ENCODE measurements at regions not wholly inside any gene's neighbourhood (a gene's known extent, or its start where the extent isn't known, plus 50 kb on each side); places are given as distances from the start of the nearest gene placed in this dataset.

DNA sequence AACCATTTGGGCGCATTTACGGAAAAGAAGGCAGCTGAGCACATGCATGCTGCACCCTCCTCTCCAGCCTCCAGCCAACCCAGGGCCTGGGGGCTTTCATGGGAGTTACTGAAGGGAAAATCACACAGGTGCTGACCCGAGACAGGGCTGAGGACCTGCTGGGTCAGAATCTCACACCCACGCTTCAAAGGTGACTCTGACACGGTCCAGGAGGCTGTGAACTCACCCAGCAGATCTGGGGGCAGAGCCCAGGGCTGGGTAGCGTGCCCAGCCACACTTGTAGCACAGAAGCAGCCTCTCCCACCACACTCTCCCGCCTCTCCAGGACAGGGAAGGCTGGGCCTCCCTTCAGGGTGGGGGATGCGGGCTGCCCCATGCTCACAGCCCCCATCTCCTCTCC, 347.6 kb downstream of the CTTN start:
- H3F3A ChIP-seq (ENCODE audit: insufficient read depth, low read length, poor library complexity, severe bottlenecking), result no peaks in the 10 kb centered on the region
- TF ChIP-seq EZH2 (IDR thresholded peaks at IDR 0.05; ENCODE audit: borderline replicate concordance, insufficient read depth, low read length, poor library complexity, severe bottlenecking), result no peak
- TF ChIP-seq, protein P1, sequence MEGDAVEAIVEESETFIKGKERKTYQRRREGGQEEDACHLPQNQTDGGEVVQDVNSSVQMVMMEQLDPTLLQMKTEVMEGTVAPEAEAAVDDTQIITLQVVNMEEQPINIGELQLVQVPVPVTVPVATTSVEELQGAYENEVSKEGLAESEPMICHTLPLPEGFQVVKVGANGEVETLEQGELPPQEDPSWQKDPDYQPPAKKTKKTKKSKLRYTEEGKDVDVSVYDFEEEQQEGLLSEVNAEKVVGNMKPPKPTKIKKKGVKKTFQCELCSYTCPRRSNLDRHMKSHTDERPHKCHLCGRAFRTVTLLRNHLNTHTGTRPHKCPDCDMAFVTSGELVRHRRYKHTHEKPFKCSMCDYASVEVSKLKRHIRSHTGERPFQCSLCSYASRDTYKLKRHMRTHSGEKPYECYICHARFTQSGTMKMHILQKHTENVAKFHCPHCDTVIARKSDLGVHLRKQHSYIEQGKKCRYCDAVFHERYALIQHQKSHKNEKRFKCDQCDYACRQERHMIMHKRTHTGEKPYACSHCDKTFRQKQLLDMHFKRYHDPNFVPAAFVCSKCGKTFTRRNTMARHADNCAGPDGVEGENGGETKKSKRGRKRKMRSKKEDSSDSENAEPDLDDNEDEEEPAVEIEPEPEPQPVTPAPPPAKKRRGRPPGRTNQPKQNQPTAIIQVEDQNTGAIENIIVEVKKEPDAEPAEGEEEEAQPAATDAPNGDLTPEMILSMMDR (IDR thresholded peaks at IDR 0.05; ENCODE audit: poor library complexity, severe bottlenecking), result no peak
- no peak for TF ChIP-seq TAF1 (IDR thresholded peaks at IDR 0.05; ENCODE audit: low read depth)
- H3K9me3 ChIP-seq (ENCODE audit: low read length), result peaks cover 11% of the 10 kb centered on the region
- no peak overlapping the region for H2AFZ ChIP-seq (ENCODE audit: low read depth, low read length)
- H3K27me3 ChIP-seq (ENCODE audit: insufficient read depth, low read depth, low read length), result no peaks in the 10 kb centered on the region
- no peaks in the 10 kb centered on the region for H3K79me2 ChIP-seq (replicated peaks; ENCODE audit: insufficient read depth, low read length)
- no peaks in the 10 kb centered on the region for H3K9me2 ChIP-seq (ENCODE audit: insufficient read depth, low read length)
- H3K4me2 ChIP-seq (ENCODE audit: low read length), result no peak overlapping the region
- H4K20me1 ChIP-seq (ENCODE audit: insufficient read depth), result no peaks in the 10 kb centered on the region
- H3K9ac ChIP-seq (ENCODE audit: low read length), result no peak overlapping the region
- no peak overlapping the region for H3K27ac ChIP-seq (ENCODE audit: low read length)
- no peak overlapping the region for H3K4me3 ChIP-seq (ENCODE audit: low read length)
- H3K36me3 ChIP-seq (ENCODE audit: insufficient read depth, low read length), result no peaks in the 10 kb centered on the region

DNA sequence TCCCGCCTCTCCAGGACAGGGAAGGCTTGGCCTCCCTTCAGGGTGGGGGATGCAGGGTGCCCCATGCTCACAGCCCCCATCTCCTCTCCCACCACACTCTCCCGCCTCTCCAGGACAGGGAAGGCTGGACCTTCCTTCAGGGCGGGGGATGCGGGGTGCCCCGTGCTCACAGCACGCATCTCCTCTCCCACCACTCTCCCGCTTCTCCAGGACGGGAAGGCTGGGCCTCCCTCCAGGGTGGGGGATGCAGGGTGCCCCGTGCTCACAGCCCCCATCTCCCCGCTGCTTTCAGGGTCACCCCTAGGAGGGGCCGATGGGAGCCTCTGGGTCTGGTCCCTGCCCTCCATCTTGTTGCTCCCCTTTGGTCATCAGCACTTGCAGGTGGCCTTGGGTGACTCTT, 348.0 kb downstream of the CTTN start:
- TF ChIP-seq MXI1 (conservative IDR thresholded peaks at IDR 0.05; ENCODE audit: poor library complexity, severe bottlenecking), result no peak
- no peak for TF ChIP-seq EP300 (conservative IDR thresholded peaks at IDR 0.05; ENCODE audit: poor library complexity, severe bottlenecking)
- TF ChIP-seq REST (IDR thresholded peaks at IDR 0.05; ENCODE audit: borderline replicate concordance), result no peak
- TF ChIP-seq POLR2AphosphoS5 (IDR thresholded peaks at IDR 0.05), result no peak
- TF ChIP-seq SMC3 (conservative IDR thresholded peaks at IDR 0.05; ENCODE audit: poor library complexity), result no peak
- TF ChIP-seq TAF1 (IDR thresholded peaks at IDR 0.05; ENCODE audit: low read depth), result no peak
- no peak for TF ChIP-seq RAD21 (conservative IDR thresholded peaks at IDR 0.05)
- TF ChIP-seq, protein P1 (IDR thresholded peaks at IDR 0.05; ENCODE audit: poor library complexity, severe bottlenecking), result no peak
- TF ChIP-seq EZH2 (IDR thresholded peaks at IDR 0.05; ENCODE audit: borderline replicate concordance, insufficient read depth, low read length, poor library complexity, severe bottlenecking), result no peak
- H3F3A ChIP-seq (ENCODE audit: insufficient read depth, low read length, poor library complexity, severe bottlenecking), result no peaks in the 10 kb centered on the region
- no peak overlapping the region for H2AFZ ChIP-seq (ENCODE audit: low read depth, low read length)
- no peaks in the 10 kb centered on the region for H3K27me3 ChIP-seq (ENCODE audit: insufficient read depth, low read depth, low read length)
- no peaks in the 10 kb centered on the region for H3K36me3 ChIP-seq (ENCODE audit: insufficient read depth, low read length)
- H3K9me3 ChIP-seq (ENCODE audit: low read length), result peaks cover 15% of the 10 kb centered on the region
- no peak overlapping the region for H3K4me3 ChIP-seq (ENCODE audit: low read length)
- H3K9me2 ChIP-seq (ENCODE audit: insufficient read depth, low read length), result no peaks in the 10 kb centered on the region
- no peaks in the 10 kb centered on the region for H4K20me1 ChIP-seq (ENCODE audit: insufficient read depth)
- H3K27ac ChIP-seq (ENCODE audit: low read length), result no peak overlapping the region
- H3K79me2 ChIP-seq (replicated peaks; ENCODE audit: insufficient read depth, low read length), result no peaks in the 10 kb centered on the region
- H3K4me2 ChIP-seq (ENCODE audit: low read length), result no peak overlapping the region
- H3K9ac ChIP-seq (ENCODE audit: low read length), result no peak overlapping the region
